Psoas muscle (tissue), 7 donors: ENCODE measurements at regions not wholly inside any gene's neighbourhood (a gene's known extent, or its start where the extent isn't known, plus 50 kb on each side); places are given as distances from the start of the nearest gene placed in this dataset.

ENCODE experiments used
- ATAC-seq, 4 donors: fragments of 200-7000 bp; cut with Tn5 transposase; one replicate each; pipeline ENCODE4 v1.9.1; 2020; ENCODE audit warnings: moderate library complexity in 3 of 4, mild to moderate bottlenecking in 2 of 4
- DNase-seq, 2 donors: peaks; one replicate each; pipeline ENCODE4 v3.0.0-alpha.2; 2020
- H3K27ac ChIP-seq: fragments of 200-600 bp; one replicate; pipeline ENCODE4 v1.8.0; 2022
- H3K27me3 ChIP-seq, 3 donors: fragments of 200-600 bp in 1 of 3; one replicate each; pipeline versions ENCODE4 v1.6.1 to v1.8.0; 2013 to 2022; ENCODE audit warnings: low read length in 2 of 3, mild to moderate bottlenecking in 2 of 3, moderate library complexity in 1 of 3; ENCODE audit not compliant: insufficient read depth in 3 of 3
- H3K36me3 ChIP-seq, 2 donors: fragments of 200-600 bp in 1 of 2; one replicate each; pipeline versions ENCODE4 v1.6.1 to v1.8.0; 2013 to 2022; ENCODE audit warnings: low read depth in 1 of 2, mild to moderate bottlenecking in 1 of 2, moderate library complexity in 1 of 2; ENCODE audit not compliant: insufficient read depth in 1 of 2
- H3K4me1 ChIP-seq: fragments of 200-600 bp; one replicate; pipeline ENCODE4 v1.8.0; 2022
- H3K4me3 ChIP-seq: fragments of 200-600 bp; one replicate; pipeline ENCODE4 v1.8.0; 2022; ENCODE audit warnings: mild to moderate bottlenecking
- H3K9me3 ChIP-seq: fragments of 200-600 bp; one replicate; pipeline ENCODE4 v1.8.0; 2022
- WGBS, 3 donors: extraction: QIAGEN DNeasy Blood & Tissue Kit; methylation state at CpG; one replicate each; pipeline versions ENCODE4 v1.1.6 to v1.1.7; 2013; 5-methylcytosine and 5-hydroxymethylcytosine counted together
- intact Hi-C, 2 donors: fragments of 100-400 bp; cut with DNase I; formaldehyde crosslinking; loops; one replicate each; pipeline versions ENCODE4 v1.11.0 to v1.14.2; 2022
- TF ChIP-seq, protein P1 (sequence below): fragments of 200-600 bp; IDR thresholded peaks from one replicate; pipeline ENCODE4 v1.8.0; 2022; ENCODE audit warnings: antibody characterized with exemption
- donor health status: healthy with polysubstance abuse.
- donor health status: DM: no; HTN: no; CAD: no; lungs with moderate emphysema.
- donor health status: Bipolar disorder and iron deficiency.
- donor health status: healthy.
- donor health status: DM: yes; HTN: yes; CAD: no.
- donor health status: DM: no; HTN: no; CAD: no.
- donor health status: DM: yes; HTN: yes; CAD: no.

DNA sequence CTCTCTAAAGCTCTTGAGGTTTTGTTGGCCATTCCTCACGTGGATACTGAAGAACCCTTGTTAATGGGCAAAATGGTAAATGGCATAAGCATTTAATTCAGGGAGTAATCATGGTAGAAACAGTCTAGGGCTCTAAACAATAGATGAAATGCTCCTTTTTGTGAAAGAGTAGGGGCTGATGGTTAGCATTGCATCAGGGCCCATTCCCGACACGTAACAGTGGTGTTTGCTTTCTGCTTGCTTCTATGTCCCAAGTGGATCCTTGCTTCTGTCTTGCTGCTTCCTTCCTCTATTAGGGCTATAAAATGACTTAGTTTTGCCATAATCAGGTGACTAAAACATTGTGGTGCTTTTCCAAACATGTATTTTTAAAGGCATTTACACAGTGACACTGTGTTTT, 230.9 kb upstream of the AFF2 start:
- intact Hi-C loops: no loop called here
- ATAC-seq: no peak
- DNase-seq: no peak
- WGBS, 3 donors: 58 to 77% (median 69%) methylated on average over 2 to 3 of the region's 3 CpGs
- TF ChIP-seq, protein P1, sequence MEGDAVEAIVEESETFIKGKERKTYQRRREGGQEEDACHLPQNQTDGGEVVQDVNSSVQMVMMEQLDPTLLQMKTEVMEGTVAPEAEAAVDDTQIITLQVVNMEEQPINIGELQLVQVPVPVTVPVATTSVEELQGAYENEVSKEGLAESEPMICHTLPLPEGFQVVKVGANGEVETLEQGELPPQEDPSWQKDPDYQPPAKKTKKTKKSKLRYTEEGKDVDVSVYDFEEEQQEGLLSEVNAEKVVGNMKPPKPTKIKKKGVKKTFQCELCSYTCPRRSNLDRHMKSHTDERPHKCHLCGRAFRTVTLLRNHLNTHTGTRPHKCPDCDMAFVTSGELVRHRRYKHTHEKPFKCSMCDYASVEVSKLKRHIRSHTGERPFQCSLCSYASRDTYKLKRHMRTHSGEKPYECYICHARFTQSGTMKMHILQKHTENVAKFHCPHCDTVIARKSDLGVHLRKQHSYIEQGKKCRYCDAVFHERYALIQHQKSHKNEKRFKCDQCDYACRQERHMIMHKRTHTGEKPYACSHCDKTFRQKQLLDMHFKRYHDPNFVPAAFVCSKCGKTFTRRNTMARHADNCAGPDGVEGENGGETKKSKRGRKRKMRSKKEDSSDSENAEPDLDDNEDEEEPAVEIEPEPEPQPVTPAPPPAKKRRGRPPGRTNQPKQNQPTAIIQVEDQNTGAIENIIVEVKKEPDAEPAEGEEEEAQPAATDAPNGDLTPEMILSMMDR: no peak
- Histone ChIP-seq H3K27ac (no peak overlapping the region), H3K4me1 (no peaks in the 10 kb centered on the region), H3K9me3 (no peaks in the 10 kb centered on the region), H3K36me3 (no peaks in the 10 kb centered on the region), H3K27me3 (no peaks in the 10 kb centered on the region), H3K4me3 (no peak overlapping the region)

DNA sequence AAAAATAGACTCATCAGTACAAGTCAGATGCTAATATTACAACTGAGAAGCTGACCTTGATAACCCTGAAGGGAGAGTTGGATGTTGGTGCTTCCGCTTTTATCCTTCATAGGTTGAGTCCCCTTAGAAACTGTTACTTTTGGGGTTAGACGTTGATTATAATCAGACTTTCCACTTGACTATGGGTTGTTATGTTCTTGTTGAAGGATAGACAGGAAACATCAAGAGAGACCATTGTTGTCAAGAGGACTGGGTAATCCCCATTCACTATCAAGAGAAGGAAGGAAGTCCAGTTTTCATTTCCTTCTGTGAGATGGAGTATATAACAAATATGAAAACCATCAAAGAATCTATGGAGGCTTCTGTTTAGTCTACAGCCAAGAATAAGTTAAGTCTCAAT, 229.9 kb upstream of the AFF2 start:
- ATAC-seq (no peak), DNase-seq (no peak)
- H3K9me3 ChIP-seq: no peaks in the 10 kb centered on the region
- no peak overlapping the region for H3K4me3 ChIP-seq
- TF ChIP-seq, protein P1: no peak
- intact Hi-C loops: no loop called here
- H3K4me1 ChIP-seq: no peaks in the 10 kb centered on the region
- no peak overlapping the region for H3K27ac ChIP-seq
- no peaks in the 10 kb centered on the region for H3K27me3 ChIP-seq
- WGBS, 3 donors: 75 to 79% (median 77%) methylated on average over 2 of the region's 2 CpGs
- no peaks in the 10 kb centered on the region for H3K36me3 ChIP-seq

DNA sequence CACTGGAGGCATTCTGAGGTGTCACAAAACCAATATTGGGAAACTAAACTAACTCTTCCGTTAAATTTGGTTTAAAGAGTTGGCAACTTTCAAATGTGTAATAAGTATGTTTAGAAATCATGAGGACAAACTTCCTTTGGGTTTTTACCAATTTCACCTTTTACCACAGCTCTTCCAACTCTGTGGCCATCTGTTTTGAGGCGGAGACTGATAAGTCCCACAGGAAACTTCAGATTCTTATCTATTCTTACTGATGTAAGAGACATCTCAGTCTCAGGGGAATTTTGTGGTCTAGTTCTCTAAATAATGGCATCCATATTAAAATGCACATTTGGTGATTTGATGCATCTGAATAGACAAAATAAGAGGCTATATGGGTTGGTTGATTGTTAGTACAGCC, 229.2 kb upstream of the AFF2 start:
- 72 to 86% (median 73%) methylated on average over 2 of the region's 2 CpGs for WGBS, 3 donors
- Histone ChIP-seq H3K9me3 (no peaks in the 10 kb centered on the region), H3K27me3 (no peaks in the 10 kb centered on the region), H3K4me3 (no peak overlapping the region), H3K4me1 (no peaks in the 10 kb centered on the region), H3K27ac (no peak overlapping the region), H3K36me3 (no peaks in the 10 kb centered on the region)
- intact Hi-C loops: no loop called here
- TF ChIP-seq, protein P1: no peak
- ATAC-seq (no peak), DNase-seq (no peak)

DNA sequence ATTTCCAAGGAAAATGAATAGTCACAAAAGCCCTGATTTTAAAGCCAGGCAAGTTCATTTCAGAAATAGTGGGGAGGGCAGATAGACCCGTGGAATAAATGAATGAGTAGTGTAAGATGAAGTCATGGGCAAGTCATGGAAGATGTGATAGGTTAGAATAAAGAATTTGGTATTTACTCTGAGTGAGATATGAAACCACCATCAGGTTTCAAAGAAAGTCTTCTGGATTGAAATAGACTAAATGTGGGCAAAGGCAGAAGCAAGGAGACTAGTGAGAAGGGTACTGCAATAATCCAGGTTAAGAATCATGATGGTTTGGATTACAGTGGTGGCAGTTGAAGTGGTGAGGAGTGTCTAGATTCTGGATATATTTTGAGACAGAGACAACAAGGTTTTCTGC, 218.5 kb upstream of the AFF2 start:
- TF ChIP-seq, protein P1: no peak
- 21 to 59% (median 58%) methylated on average over 1 of the region's 1 CpG for WGBS, 3 donors
- H3K4me3 ChIP-seq: no peak overlapping the region
- no peak overlapping the region for H3K27ac ChIP-seq
- intact Hi-C loops: no loop called here
- ATAC-seq (no peak), DNase-seq (no peak)
- H3K27me3 ChIP-seq: no peaks in the 10 kb centered on the region
- H3K36me3 ChIP-seq: no peaks in the 10 kb centered on the region
- no peaks in the 10 kb centered on the region for H3K4me1 ChIP-seq
- H3K9me3 ChIP-seq: no peaks in the 10 kb centered on the region

DNA sequence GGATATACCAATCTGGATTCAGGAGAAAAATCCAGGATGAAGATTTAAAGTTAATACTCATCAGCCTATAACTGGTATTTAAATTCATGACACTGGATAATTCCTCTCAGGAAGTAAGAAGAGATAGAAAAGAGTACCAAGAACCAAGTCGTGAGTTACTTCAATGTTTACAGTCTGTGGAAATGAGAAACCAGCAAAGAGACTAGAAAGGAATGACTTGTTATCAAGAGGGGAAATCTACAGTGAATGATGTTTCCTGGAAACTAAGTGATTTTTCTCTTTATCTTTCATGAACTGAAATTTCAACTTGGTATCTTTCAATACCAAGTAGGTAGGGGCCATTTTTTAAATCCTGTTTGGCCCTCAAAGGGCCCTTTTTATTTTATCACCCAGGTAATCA, 217.9 kb upstream of the AFF2 start:
- ATAC-seq (no peak), DNase-seq (no peak)
- H3K27me3 ChIP-seq: no peaks in the 10 kb centered on the region
- no peaks in the 10 kb centered on the region for H3K9me3 ChIP-seq
- WGBS, 3 donors: 30 to 46% (median 33%) methylated on average over 1 of the region's 1 CpG
- intact Hi-C loops: no loop called here
- H3K36me3 ChIP-seq: no peaks in the 10 kb centered on the region
- TF ChIP-seq, protein P1: no peak
- H3K4me1 ChIP-seq: no peaks in the 10 kb centered on the region
- H3K4me3 ChIP-seq: no peak overlapping the region
- no peak overlapping the region for H3K27ac ChIP-seq
